AG04449 (cell line): ENCODE measurements at regions not wholly inside any gene's neighbourhood (a gene's known extent, or its start where the extent isn't known, plus 50 kb on each side); places are given as distances from the start of the nearest gene placed in this dataset.
"Not testable (repeated sequence)": the region's sequence is repeated elsewhere in the genome, so short reads cannot be mapped to it uniquely, and the experiment has no call there.

Experiments
- CTCF ChIA-PET: fragments of 350-600 bp; formaldehyde crosslinking; extraction: SDS; loops from one replicate; lab custom pipeline; 2021; ENCODE audit warnings: antibody characterized with exemption; lab: Yijun Ruan, JAX
- POLR2A ChIA-PET: fragments of 400-600, 350-600 bp; formaldehyde crosslinking; extraction: SDS; loops from one replicate; lab custom pipeline; 2020; ENCODE audit warnings: antibody characterized with exemption, inconsistent platforms; lab: Yijun Ruan, JAX
- DNase-seq: peaks from one replicate; pipeline ENCODE4 v3.0.0-alpha.2; 2010; ENCODE audit warnings: low read depth, low spot score
- H3K4me3 ChIP-seq: 2 replicates; pipeline ENCODE4 v1.5.1; 2011; ENCODE audit warnings: low read depth, mild to moderate bottlenecking, control low read depth, low read length
- CTCF ChIP-seq: IDR thresholded peaks from one replicate; pipeline ENCODE4 v1.5.1; 2011; ENCODE audit warnings: mild to moderate bottlenecking, moderate library complexity, low read length, control low read depth, inconsistent platforms; ENCODE audit not compliant: insufficient read depth; ENCODE audit errors: missing control alignments

GRCh38 chr1:67542747-67543146, 112.5 kb upstream of the SERBP1 start:
- ChIA-PET POLR2A (no interaction called here), CTCF (interaction anchor here (2.7 to 25.3 kb wide), 3 partner anchors 7 to 213 kb away, joined by 34 to 653 read pairs (median 46); no protein-coding TSS in a partner anchor)
- H3K4me3 ChIP-seq, result no peak overlapping the region
- no peak for DNase-seq
- TF ChIP-seq CTCF, result no peak

DNA sequence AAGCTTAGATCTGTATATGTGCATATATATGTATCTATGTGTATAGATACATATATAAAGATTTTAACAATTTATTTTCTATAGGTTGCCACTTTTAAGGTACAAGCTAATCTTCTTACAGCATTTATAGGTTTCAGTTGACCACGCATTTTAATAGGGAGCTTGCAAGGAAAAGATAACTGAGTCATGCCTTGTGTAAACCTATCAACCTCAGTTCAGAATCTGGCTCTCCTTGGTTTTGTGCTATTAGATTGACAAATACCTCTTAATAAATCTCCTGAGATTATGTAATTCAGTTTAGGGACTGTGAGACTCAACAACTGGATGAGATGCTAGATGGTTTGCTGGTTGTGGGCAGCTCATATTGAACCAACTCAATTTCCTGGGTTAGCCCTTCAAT, 114.7 kb upstream of the SERBP1 start:
- POLR2A ChIA-PET, result no interaction called here
- no peak for TF ChIP-seq CTCF
- DNase-seq, result no peak
- CTCF ChIA-PET, result interaction anchor here (1.1 to 25.3 kb wide), 9 partner anchors 9 to 305 kb away, joined by 5 to 653 read pairs (median 8); no protein-coding TSS in a partner anchor
- H3K4me3 ChIP-seq, result no peak overlapping the region

GRCh38 chr1:67545364-67545763, 115.2 kb upstream of the SERBP1 start:
- POLR2A ChIA-PET, result no interaction called here
- TF ChIP-seq CTCF, result no peak
- CTCF ChIA-PET, result interaction anchor here (1.8 to 25.3 kb wide), 8 partner anchors 10 to 220 kb away, joined by 5 to 653 read pairs (median 8); no protein-coding TSS in a partner anchor
- no peak for DNase-seq
- H3K4me3 ChIP-seq, result no peak overlapping the region

DNA sequence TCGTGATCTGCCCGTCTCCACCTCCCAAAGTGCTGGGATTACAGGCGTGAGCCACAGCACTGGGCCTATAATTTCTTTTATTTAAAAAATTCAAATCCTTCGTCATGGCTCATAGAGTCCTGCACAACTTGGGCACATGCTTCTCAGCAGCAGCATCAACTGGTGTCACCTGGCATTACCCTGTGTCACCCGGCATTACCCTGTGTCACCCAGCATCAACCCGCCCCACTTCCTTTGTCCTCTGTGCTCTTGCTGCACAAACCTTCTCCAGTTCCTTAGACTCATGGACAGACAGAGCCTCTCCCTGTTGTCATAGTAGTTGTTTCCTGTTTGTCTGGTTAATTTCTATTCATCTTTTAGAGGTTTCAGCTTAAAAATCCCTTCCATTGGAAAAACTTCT, 121.2 kb upstream of the SERBP1 start:
- POLR2A ChIA-PET, result no interaction called here
- DNase-seq, result no peak
- TF ChIP-seq CTCF, result no peak
- H3K4me3 ChIP-seq, result no peak overlapping the region
- CTCF ChIA-PET, result interaction anchor here (1.0 to 3.0 kb wide), 4 partner anchors 10 to 133 kb away, joined by 3 to 23 read pairs (median 7); partner anchors contain the start of gene GADD45A

- POLR2A ChIA-PET, result no interaction called here
- no peak for DNase-seq
- CTCF ChIA-PET, result interaction anchor here (1.0 to 3.0 kb wide), 6 partner anchors 9 to 208 kb away, joined by 3 to 23 read pairs (median 6); partner anchors contain the start of gene GADD45A
Measured at GRCh38 chr1:67552336-67552759, 122.1 kb upstream of the SERBP1 start.

GRCh38 chr1:67554204-67554603, 124.0 kb upstream of the SERBP1 start:
- CTCF ChIA-PET, result interaction anchor here (3.0 to 11.3 kb wide), 2 partner anchors 7 to 202 kb away, joined by 23 to 197 read pairs; no protein-coding TSS in a partner anchor
- POLR2A ChIA-PET, H3K4me3 ChIP-seq, DNase-seq: not testable (repeated sequence)

More at GRCh38 chr1:67552336-67552759, 122.1 kb upstream of the SERBP1 start:
- H3K4me3 ChIP-seq, result no peak overlapping the region
- no peak for TF ChIP-seq CTCF
